Stimulated activated CD4-positive, alpha-beta T cell treated with anti-CD3 and anti-CD28 coated beads, Interleukin-4, amount 100 ng/mL, for 4 hours (primary cell): ENCODE measurements at regions not wholly inside any gene's neighbourhood (a gene's known extent, or its start where the extent isn't known, plus 50 kb on each side); places are given as distances from the start of the nearest gene placed in this dataset.

Source experiments
- DNase-seq, 2 experiments: peaks; one replicate each; pipeline ENCODE4 v3.0.0-alpha.2; 2020

DNA sequence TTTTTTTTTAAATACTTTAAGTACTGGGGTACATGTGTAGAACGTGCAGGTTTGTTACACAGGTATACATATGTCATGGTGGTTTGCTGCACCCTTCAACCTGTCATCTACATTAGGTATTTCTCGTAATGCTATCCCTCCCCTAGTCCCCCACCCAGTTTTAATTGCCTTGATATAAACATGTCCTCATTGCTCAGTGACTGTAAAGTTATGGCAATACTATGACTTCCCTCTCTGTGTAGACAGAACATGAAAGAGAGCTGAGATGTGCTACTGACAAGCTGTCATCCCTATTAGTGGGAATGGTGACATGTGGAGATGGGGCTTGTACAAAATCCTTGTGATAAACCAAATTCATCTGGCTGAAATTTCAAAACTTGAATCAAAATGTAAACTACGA is 449.7 kb upstream of the TRIB2 start:
- DNase-seq: no peak

- DNase-seq: no peak
Observed at GRCh38 chr2:12269041-12269972, 447.4 kb upstream of the TRIB2 start.

DNA sequence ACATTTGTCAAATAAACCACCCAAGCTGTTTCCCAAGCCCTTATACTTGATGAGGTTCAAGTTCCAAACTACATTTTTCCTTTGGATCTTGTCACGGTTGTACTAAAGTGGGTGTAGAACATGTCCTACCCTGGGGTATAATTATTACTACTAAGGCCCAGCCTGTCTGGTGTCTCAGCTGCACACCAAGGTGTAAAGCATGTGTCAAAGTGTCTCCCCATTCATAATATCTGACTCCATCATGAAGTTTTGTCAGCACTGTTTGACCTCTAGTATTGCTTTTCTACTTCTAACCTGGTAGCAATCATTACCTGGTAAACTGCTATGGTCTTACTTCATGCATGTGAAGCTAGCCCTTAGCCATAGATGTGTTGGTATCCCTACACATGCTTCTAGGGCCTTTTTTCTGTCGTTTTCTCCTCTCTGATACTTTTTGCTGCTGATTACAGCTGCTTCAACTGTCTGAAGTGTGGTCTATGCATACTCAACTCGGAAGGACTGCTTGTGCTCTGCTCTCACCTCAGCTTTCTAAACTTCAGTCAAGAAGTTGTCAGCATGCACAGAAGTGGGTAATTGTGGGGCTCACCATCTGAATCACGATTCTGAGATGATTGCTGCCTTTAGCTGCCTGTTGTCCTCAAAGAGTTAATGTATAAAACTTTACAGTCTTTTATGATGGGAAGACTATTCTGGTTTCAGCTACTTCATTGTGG is 445.7 kb upstream of the TRIB2 start:
- no peak for DNase-seq

GRCh38 chr2:12271589-12271984 is 445.1 kb upstream of the TRIB2 start:
- DNase-seq: no peak

DNA sequence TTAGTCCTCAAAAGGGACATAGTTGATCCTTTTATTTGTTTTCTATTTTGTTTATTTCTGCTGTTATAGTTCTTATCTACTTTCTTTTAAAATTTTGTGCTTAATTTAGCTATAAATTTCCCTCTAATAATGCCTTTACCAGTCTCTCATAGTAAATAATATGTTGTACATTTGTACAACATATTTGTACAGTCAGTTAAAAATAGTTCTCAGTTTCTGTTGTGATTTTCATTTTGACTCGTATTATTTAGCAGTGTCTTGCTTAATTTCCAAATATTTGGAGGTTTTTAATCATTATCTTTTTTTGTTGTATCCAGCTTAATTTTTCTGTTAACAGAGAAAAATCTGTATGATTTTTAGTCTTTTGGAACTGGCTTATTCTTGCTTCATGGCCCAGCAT is 443.6 kb upstream of the TRIB2 start:
- no peak for DNase-seq

GRCh38 chr2:12274591-12274990 is 442.1 kb upstream of the TRIB2 start:
- DNase-seq: no peak

GRCh38 chr2:12277241-12278034 is 439.3 kb upstream of the TRIB2 start:
- DNase-seq: no peak

- no peak for DNase-seq
Observed at GRCh38 chr2:12278217-12278750, 438.5 kb upstream of the TRIB2 start.

- DNase-seq: no peak
Observed at GRCh38 chr2:12282780-12283695, 433.7 kb upstream of the TRIB2 start.

DNA sequence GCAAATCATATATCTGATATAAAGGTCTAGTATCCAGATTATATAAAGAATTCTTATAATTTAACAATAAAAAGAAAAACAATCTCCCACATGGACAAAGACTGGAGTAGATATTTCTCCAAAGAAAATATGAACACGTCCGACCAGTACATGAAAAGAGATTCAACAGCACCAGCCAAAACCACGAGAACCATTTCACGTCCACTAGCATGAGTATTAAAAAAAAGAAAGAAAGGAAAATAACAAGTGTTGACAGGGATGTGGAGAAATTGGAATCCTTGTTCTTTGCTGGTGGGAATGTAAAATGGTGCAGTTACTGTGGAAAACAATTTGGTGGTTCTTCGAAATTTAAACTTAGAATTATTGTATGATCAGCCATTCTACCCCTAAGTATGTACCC is 432.7 kb upstream of the TRIB2 start:
- no peak for DNase-seq

DNA sequence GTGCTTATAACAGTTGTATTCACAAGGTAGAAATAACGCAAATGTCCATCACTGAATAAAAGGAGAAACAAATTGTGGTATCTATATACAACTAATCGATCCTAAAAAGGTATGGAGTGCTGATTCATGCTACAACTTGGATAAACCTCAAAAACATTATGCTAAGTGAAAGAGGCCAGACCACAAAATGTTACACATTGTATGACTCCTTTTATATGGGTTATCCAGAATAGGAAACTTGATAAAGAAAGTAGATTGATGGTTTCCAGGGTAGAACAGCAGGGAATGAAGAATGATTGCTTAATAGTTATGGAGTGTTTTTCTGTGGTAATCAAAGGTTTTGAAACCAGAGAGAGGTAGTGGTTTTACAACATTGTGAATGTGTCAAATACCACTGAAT is 432.2 kb upstream of the TRIB2 start:
- DNase-seq: no peak

- no peak for DNase-seq
Observed at GRCh38 chr2:12286347-12286746, 430.4 kb upstream of the TRIB2 start.

- no peak for DNase-seq
Observed at GRCh38 chr2:12287220-12287751, 429.4 kb upstream of the TRIB2 start.

GRCh38 chr2:12288048-12288447 is 428.7 kb upstream of the TRIB2 start:
- DNase-seq: no peak

DNA sequence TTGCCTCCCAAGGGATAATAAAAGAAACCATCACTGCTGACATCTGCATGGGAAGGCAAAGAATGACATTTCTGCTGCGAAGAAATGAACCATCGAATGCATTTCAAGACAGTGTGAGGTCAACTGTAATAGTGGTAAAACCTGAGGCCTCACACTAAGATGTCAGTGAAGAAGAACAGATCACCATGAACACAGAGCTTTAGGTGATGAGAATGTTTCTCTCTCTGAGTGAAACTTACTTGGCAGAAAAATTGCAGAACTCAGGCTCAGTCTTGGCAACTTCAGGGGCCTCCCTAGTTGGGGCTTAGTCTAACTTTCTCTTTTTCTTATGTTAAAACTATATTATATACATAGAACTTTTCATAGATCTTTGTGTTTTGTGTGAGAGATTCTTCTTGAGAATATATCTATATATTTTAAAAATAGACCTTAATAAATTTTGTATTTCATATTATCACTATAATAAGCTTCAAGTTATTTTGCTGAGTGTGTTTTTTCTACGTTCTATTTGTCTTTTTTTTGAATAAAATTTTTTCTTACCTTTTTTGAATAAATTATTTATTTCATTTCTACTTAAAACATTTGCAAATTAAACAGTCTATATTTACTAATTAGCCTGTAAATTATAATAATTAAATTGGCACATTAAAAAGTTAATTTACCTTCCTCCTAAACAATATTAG is 427.5 kb upstream of the TRIB2 start:
- no peak for DNase-seq

- no peak for DNase-seq
Observed at GRCh38 chr2:12291303-12291702, 425.4 kb upstream of the TRIB2 start.

GRCh38 chr2:12293874-12294273 is 422.9 kb upstream of the TRIB2 start:
- no peak for DNase-seq

DNA sequence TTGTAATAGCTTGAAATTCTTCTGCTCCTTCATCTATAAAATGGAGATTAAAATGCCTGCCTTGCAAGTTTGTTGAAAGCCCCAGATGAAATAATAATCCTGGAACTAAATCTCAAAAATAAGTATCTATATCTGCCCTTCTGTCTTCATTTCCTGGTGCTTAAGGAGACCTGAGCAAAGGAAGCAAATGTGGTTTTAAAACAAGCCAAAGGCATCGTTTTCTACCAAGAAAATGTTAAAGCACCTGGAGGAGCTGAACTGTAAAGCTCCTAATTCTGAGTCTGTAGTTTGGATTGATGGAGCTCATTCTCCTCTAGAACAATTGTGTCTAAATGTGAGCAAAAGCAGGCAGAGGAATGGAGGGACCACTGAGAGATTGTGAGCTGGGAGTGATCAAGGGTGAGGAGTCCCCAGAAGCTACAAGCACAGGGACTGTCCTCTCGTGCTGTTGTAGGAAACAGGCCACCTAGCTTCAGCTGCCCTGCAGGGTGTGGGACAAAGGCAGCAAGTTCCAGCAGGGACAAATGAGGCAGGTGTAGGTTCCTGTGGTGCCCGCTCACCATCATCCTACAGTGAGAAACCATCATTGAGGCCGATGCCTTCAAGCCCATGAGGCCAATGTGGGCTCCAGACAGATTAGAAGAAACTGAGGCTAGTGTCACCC is 420.7 kb upstream of the TRIB2 start:
- no peak for DNase-seq

DNA sequence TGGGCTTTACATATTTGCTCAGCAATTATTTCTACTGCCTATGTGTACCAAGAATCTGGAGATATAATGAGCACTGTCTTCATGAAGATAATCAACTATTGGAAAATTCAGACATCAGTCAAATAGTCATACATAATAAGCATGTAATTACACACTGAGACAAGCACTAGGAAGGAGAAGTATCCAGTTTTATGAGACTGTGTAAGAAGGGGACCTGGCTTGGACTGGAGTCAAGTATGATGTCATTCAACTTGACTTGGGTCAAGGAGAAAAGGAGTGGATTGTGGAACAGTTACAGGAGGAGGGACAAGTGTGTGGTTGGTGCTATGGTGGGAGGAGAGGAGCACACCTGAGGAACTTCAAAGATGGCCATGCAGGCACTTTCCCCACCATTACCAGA is 419.8 kb upstream of the TRIB2 start:
- DNase-seq: no peak

DNA sequence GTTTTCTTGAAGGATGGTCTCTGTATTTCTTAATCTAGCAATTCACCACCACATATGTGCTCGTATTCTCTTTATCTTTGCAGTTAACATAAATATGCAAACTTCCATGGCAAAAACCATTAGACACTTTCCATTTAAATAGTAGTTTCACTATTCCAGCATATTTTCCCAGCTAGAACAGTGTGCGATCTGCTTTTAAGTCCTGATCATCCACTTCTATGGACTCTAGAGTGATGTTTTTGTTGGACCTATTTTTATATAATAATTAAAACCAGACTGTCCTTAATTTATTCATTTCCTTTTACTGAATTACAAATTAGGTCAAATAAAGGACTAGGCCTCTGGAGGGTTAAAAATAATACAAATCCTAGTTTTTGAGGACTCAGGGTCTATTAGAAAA is 418.4 kb upstream of the TRIB2 start:
- DNase-seq: no peak

- no peak for DNase-seq
Observed at GRCh38 chr2:12299431-12299830, 417.3 kb upstream of the TRIB2 start.
